ENCODE measurements at regions not wholly inside any gene's neighbourhood (a gene's known extent, or its start where the extent isn't known, plus 50 kb on each side); places are given as distances from the start of the nearest gene placed in this dataset.

DNA sequence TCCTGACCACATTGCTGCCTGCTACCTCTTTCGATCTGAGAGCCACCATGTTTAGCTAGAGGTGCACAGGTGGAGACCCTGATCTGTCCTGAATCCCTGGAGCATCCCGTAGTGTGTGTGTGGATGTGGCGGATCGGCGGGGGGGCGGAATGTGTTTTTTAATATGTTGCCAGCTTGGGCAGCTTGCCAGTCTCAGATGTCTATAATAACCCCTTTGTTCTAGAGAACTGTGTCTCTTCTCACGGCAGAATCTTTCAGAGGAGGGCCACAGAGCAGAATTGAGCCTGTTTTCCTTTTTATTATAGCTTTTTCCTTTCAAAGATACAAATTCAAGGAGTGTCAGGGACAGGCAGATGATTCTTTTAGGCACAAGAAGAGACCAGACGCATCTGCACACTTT lies 934.1 kb upstream of the KLHL29 start (continued):
- TF ChIP-seq, protein P1, sequence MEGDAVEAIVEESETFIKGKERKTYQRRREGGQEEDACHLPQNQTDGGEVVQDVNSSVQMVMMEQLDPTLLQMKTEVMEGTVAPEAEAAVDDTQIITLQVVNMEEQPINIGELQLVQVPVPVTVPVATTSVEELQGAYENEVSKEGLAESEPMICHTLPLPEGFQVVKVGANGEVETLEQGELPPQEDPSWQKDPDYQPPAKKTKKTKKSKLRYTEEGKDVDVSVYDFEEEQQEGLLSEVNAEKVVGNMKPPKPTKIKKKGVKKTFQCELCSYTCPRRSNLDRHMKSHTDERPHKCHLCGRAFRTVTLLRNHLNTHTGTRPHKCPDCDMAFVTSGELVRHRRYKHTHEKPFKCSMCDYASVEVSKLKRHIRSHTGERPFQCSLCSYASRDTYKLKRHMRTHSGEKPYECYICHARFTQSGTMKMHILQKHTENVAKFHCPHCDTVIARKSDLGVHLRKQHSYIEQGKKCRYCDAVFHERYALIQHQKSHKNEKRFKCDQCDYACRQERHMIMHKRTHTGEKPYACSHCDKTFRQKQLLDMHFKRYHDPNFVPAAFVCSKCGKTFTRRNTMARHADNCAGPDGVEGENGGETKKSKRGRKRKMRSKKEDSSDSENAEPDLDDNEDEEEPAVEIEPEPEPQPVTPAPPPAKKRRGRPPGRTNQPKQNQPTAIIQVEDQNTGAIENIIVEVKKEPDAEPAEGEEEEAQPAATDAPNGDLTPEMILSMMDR (IDR thresholded peaks at IDR 0.05 in 2 of 3, conservative IDR thresholded peaks at IDR 0.05 in 1 of 3; ENCODE audit: borderline replicate concordance in 1 of 3, insufficient read depth in 1 of 3, low read depth in 2 of 3, low read length in 2 of 3), result no peak
- TF ChIP-seq SP1 (IDR thresholded peaks at IDR 0.05; ENCODE audit: low read depth), result no peak

- peaks cover under 1 to 15% of the 10 kb centered on the region in 2 experiments; a peak in 2 of 4 replicates for H3K9me3 ChIP-seq (ENCODE audit: control insufficient read depth in 1 of 2, insufficient read depth in 1 of 2, low read depth in 1 of 2, low read length in 2 of 2)
- H3K9me2 ChIP-seq (ENCODE audit: insufficient read depth), result no peaks in the 10 kb centered on the region
- H3K27ac ChIP-seq (ENCODE audit: low read depth, low read length), result no peak overlapping the region
- ATAC-seq (no peak), DNase-seq (ENCODE audit: low read depth, low spot score) (no peak)
- RAD21 ChIA-PET (ENCODE audit: low non-redundant PET in 1 of 2, low total read pairs in 2 of 2, uncharacterized antibody in 2 of 2, unreplicated experiment in 2 of 2), result no interaction called here
- no peaks in the 10 kb centered on the region for H3K36me3 ChIP-seq (ENCODE audit: control insufficient read depth in 1 of 2, insufficient read depth in 2 of 2, low read length in 2 of 2)
- no peaks in the 10 kb centered on the region for H3K79me2 ChIP-seq (ENCODE audit: insufficient read depth, low read length)
- CTCF ChIA-PET, result no interaction called here
- H3K9ac ChIP-seq (ENCODE audit: low read length), result no peak overlapping the region
- intact Hi-C loops (cut with micrococcal nuclease), result no loop called here
- POLR2A ChIA-PET, result no interaction called here
- no peaks in the 10 kb centered on the region; the same call in 1 of the 2 replicates for H4K20me1 ChIP-seq (ENCODE audit: insufficient read depth)
- H3K4me1 ChIP-seq (ENCODE audit: control insufficient read depth in 1 of 2, insufficient read depth in 2 of 2, low read length in 2 of 2), result no peaks in the 10 kb centered on the region
- TF ChIP-seq SRF (IDR thresholded peaks at IDR 0.05; ENCODE audit: low read depth) (no peak), RAD21 (IDR thresholded peaks at IDR 0.05; ENCODE audit: low read depth) (no peak), ELF1 (IDR thresholded peaks at IDR 0.05; ENCODE audit: borderline replicate concordance, low read depth) (no peak), MAX (IDR thresholded peaks at IDR 0.05) (no peak), EZH2phosphoT487 (IDR thresholded peaks at IDR 0.05; ENCODE audit: borderline replicate concordance) (no peak), YY1 (IDR thresholded peaks at IDR 0.05; ENCODE audit: extremely low read depth, insufficient replicate concordance, low read depth, low read length) (no peak), EGR1 (IDR thresholded peaks at IDR 0.05; ENCODE audit: low read depth) (no peak), EZH2 (IDR thresholded peaks at IDR 0.05) (no peak), ZNF274 (IDR thresholded peaks at IDR 0.05; ENCODE audit: low read depth, low read length) (no peak), ZFX (IDR thresholded peaks at IDR 0.05) (no peak), FOSL1 (IDR thresholded peaks at IDR 0.05; ENCODE audit: low read depth) (no peak), POLR2AphosphoS5 (IDR thresholded peaks at IDR 0.05; ENCODE audit: low read depth, low read length) (no peak), CBX3 (IDR thresholded peaks at IDR 0.05; ENCODE audit: low read depth) (no peak), JUND (IDR thresholded peaks at IDR 0.05) (no peak), TCF7L2 (IDR thresholded peaks at IDR 0.05; ENCODE audit: borderline replicate concordance, extremely low read depth, insufficient read depth, insufficient read length) (no peak)
- TF ChIP-seq, protein P2, sequence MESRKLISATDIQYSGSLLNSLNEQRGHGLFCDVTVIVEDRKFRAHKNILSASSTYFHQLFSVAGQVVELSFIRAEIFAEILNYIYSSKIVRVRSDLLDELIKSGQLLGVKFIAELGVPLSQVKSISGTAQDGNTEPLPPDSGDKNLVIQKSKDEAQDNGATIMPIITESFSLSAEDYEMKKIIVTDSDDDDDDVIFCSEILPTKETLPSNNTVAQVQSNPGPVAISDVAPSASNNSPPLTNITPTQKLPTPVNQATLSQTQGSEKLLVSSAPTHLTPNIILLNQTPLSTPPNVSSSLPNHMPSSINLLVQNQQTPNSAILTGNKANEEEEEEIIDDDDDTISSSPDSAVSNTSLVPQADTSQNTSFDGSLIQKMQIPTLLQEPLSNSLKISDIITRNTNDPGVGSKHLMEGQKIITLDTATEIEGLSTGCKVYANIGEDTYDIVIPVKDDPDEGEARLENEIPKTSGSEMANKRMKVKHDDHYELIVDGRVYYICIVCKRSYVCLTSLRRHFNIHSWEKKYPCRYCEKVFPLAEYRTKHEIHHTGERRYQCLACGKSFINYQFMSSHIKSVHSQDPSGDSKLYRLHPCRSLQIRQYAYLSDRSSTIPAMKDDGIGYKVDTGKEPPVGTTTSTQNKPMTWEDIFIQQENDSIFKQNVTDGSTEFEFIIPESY (IDR thresholded peaks at IDR 0.05; ENCODE audit: extremely low read depth, insufficient replicate concordance, low read length), result no peak
- TF ChIP-seq, protein P1 (IDR thresholded peaks at IDR 0.05 in 2 of 3, conservative IDR thresholded peaks at IDR 0.05 in 1 of 3; ENCODE audit: borderline replicate concordance in 1 of 3, insufficient read depth in 1 of 3, low read depth in 2 of 3, low read length in 2 of 3), result no peak
- no peak overlapping the region for H2AFZ ChIP-seq (ENCODE audit: low read depth, low read length, poor library complexity, severe bottlenecking)
- H3K4me3 ChIP-seq (replicated peaks in 1 of 2; ENCODE audit: low read depth in 1 of 2, low read length in 2 of 2), result no peak overlapping the region
- BruUV-seq (replicated peaks), result no TSS peak
- no peak overlapping the region for H3K4me2 ChIP-seq (ENCODE audit: low read length)
- H3K27me3 ChIP-seq (ENCODE audit: insufficient read depth, low read length), result no peaks in the 10 kb centered on the region
Observed at GRCh38 chr2:22454826-22455485, 930.0 kb upstream of the KLHL29 start.
